LNCaP clone FGC (cell line): ENCODE measurements at regions not wholly inside any gene's neighbourhood (a gene's known extent, or its start where the extent isn't known, plus 50 kb on each side); places are given as distances from the start of the nearest gene placed in this dataset.

Experiments used
- DNase-seq: peaks from one replicate; pipeline ENCODE4 v3.0.0-alpha.2; 2011; ENCODE audit warnings: low read depth
- H3K4me3 ChIP-seq: 2 replicates; pipeline ENCODE4 v1.5.1; 2011; ENCODE audit warnings: mild to moderate bottlenecking, low read depth, low read length, control low read depth
- TF ChIP-seq, protein P1 (sequence below): IDR thresholded peaks from 2 replicates; pipeline ENCODE4 v1.5.1; 2012; ENCODE audit warnings: mild to moderate bottlenecking; ENCODE audit not compliant: control insufficient read depth, insufficient read depth; ENCODE audit errors: extremely low read depth

DNA sequence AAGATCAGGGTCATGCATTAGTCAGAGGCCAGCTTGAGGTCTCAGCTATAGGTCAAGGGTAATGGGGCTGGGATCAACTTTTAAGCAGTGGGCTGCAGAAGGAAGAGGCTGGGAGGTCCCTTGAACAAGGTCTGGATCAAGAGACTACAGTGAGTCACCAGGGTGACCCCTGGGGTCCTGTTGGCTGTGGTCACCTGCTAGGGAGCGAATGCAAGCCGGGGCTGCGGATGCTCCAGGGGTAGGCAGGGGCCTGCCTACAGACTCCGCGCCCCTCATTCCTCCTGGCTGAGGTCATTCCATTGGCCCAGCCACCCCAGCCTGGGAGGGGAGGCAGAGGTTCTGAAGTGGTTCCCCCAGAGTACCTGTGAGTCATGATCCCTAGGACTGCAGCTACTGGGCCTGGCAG, 110.4 kb downstream of the CYP26B1 start:
- no peak for DNase-seq
- H3K4me3 ChIP-seq = no peak overlapping the region
- TF ChIP-seq, protein P1, sequence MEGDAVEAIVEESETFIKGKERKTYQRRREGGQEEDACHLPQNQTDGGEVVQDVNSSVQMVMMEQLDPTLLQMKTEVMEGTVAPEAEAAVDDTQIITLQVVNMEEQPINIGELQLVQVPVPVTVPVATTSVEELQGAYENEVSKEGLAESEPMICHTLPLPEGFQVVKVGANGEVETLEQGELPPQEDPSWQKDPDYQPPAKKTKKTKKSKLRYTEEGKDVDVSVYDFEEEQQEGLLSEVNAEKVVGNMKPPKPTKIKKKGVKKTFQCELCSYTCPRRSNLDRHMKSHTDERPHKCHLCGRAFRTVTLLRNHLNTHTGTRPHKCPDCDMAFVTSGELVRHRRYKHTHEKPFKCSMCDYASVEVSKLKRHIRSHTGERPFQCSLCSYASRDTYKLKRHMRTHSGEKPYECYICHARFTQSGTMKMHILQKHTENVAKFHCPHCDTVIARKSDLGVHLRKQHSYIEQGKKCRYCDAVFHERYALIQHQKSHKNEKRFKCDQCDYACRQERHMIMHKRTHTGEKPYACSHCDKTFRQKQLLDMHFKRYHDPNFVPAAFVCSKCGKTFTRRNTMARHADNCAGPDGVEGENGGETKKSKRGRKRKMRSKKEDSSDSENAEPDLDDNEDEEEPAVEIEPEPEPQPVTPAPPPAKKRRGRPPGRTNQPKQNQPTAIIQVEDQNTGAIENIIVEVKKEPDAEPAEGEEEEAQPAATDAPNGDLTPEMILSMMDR = no peak

DNA sequence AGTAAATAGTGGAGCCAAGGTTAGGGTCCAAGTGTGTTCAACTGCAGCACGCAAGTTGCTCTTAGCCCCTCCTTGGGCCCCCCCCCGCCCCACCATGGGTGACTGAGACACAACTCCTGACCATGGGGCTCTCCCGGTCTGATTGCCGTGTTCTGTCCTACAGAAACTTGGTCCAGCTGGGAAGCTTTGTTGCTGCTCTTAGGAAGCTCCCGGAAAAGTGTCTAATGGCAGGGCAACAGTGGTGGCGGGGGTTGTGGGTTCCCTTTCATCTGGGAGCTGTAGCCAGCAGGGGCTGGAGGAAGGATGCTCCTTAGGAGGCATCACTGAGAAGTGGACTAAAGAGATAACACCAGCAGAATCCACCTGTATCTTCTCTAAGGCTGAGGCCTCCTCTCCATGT, 111.1 kb downstream of the CYP26B1 start:
- TF ChIP-seq, protein P1 = no peak
- DNase-seq = no peak
- no peak overlapping the region for H3K4me3 ChIP-seq

DNA sequence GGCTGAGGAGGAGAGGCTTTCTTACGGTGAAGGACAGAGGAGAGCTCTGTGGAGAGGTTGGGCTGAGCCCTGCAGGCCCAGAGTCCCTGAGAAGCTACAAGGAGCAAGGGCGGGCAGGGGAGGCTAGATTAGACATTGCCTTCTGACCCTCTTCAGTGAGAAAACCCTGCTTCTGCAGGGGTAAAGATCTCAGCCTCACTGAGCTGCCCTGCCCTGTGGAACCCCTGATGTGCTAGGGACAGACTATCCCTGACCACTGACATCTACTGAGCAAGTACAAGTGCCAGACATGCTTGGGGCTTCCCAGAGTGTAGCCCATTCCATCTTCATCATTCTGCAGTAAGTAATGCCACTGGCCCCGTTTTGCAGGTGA, 111.5 kb downstream of the CYP26B1 start:
- DNase-seq = no peak
- TF ChIP-seq, protein P1 = no peak
- no peak overlapping the region for H3K4me3 ChIP-seq

DNA sequence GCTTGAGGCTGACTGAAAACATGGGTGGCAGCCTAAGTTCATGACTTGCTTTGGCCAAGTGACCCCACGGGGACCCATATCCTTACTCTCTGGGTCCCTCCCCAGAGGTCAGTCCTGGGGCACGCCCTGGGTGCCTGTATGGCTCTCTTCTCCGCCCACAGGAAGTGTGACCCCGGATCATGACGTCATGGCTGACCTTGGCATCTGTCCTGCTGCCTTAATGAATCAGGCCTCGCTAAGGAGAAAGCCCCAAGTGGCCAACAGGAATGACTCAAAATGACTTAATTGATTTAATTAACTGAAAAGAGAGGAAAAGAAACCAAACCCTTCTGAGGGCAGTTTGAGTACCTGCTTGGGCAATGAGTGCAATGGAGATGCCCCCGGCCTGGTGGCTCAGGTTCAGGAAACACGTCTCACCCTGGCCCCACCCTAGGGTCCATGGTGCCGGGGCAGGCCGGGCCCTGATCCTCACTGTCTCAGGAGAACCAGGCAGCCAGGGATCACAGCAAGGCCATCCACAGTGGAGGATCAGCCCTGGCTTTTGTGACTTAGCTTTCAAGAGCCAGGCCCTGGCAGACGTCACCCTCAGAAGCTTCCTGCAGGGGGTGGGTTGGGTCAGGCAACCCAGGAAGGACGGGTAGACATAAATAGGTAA, 112.0 kb downstream of the CYP26B1 start:
- TF ChIP-seq, protein P1 = no peak
- no peak overlapping the region for H3K4me3 ChIP-seq
- DNase-seq = no peak

DNA sequence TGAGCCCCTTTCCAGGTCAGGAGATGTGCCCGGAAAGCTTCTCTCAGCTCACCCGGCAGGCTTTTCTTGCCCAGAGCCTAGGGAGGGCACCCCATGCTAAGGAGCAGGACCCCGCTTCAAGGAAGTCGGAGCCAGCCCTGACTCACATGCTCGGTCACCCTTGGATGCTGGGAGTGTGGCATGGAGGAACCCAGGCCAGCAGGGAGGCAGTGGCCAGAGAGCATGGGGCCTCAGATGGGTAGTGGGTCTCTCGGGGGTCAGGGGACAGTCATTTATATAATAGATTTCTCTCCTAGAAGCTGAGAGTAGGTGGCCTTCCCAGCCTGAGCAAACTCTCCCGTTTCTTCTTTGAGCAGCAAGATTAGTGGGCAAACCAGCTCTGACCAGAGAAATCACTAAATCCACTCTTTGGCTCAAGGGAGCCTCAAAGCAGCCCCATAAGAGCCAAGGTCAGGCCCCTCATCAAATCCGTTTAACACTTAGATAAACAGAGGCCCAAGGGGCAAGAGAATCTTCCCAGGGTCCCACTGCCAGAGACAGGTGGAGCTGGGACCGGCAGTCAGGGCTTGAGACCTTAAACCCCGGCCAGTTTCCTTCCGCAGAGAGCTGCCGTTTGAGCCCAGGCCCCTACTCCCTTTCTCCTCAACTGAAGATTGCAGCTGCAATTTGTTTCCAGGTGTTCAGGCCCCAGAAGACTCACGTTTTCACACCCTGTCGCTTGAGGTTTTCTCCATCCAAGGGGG, 113.1 kb downstream of the CYP26B1 start:
- TF ChIP-seq, protein P1 = no peak
- DNase-seq = no peak
- no peak overlapping the region for H3K4me3 ChIP-seq

GRCh38 chr2:72033636-72034035, 114.0 kb downstream of the CYP26B1 start:
- DNase-seq = no peak
- no peak overlapping the region for H3K4me3 ChIP-seq
- TF ChIP-seq, protein P1 = no peak
